Endodermal cell (in vitro differentiated cells): ENCODE measurements at regions not wholly inside any gene's neighbourhood (a gene's known extent, or its start where the extent isn't known, plus 50 kb on each side); places are given as distances from the start of the nearest gene placed in this dataset.

Experiments
- DNase-seq: peaks from one replicate; pipeline ENCODE4 v3.0.0-alpha.2; 2017
- H3K27ac ChIP-seq: 2 replicates; pipeline ENCODE4 v1.5.1; 2013; ENCODE audit warnings: mild to moderate bottlenecking, low read depth, low read length, moderate library complexity
- H3K27me3 ChIP-seq: 2 replicates; pipeline ENCODE4 v1.6.1; 2013; ENCODE audit warnings: mild to moderate bottlenecking, low read length, moderate library complexity; ENCODE audit not compliant: insufficient read depth, control insufficient read depth, poor library complexity, severe bottlenecking
- H3K36me3 ChIP-seq: 2 replicates; pipeline ENCODE4 v1.7.0; 2013; ENCODE audit warnings: mild to moderate bottlenecking, low read length, moderate library complexity; ENCODE audit not compliant: control insufficient read depth, insufficient read depth
- H3K4me1 ChIP-seq: one replicate; pipeline ENCODE4 v1.7.0; 2013; ENCODE audit warnings: low read length; ENCODE audit not compliant: control insufficient read depth, insufficient read depth
- H3K4me3 ChIP-seq: 2 replicates; pipeline ENCODE4 v1.5.1; 2013; ENCODE audit warnings: mild to moderate bottlenecking, low read length, moderate library complexity
- H3K9ac ChIP-seq: 2 replicates; pipeline ENCODE4 v1.6.1; 2013; ENCODE audit warnings: mild to moderate bottlenecking, low read length, moderate library complexity; ENCODE audit not compliant: poor library complexity, severe bottlenecking; ENCODE audit errors: extremely low read depth
- H3K9me3 ChIP-seq: 2 replicates; pipeline ENCODE4 v1.6.1; 2013; ENCODE audit warnings: mild to moderate bottlenecking, low read length, moderate library complexity; ENCODE audit not compliant: control insufficient read depth
- H3K27ac Mint-ChIP-seq: 2 replicates; pipeline ENCODE4 v1.8.0; 2020; ENCODE audit warnings: mixed read lengths
- H3K27me3 Mint-ChIP-seq: 2 replicates; pipeline ENCODE4 v1.8.0; 2021; ENCODE audit warnings: mild to moderate bottlenecking, mixed read lengths; ENCODE audit not compliant: insufficient read depth
- H3K36me3 Mint-ChIP-seq: 2 replicates; pipeline ENCODE4 v1.8.0; 2020; ENCODE audit warnings: low read depth, mixed read lengths
- H3K4me1 Mint-ChIP-seq: 2 replicates; pipeline ENCODE4 v1.8.0; 2020; ENCODE audit warnings: mixed read lengths
- H3K4me3 Mint-ChIP-seq: 2 replicates; pipeline ENCODE4 v1.8.0; 2020; ENCODE audit warnings: mild to moderate bottlenecking, moderate library complexity, mixed read lengths
- H3K9me3 Mint-ChIP-seq: 2 replicates; pipeline ENCODE4 v1.8.0; 2020; ENCODE audit warnings: mild to moderate bottlenecking, mixed read lengths
- CTCF ChIP-seq: fragments of 200-600 bp; sonication (generic); conservative IDR thresholded peaks from 2 replicates; pipeline ENCODE4 v1.5.0; 2021; ENCODE audit warnings: antibody characterized with exemption, mild to moderate bottlenecking
- WGBS, 2 experiments: methylation state at CpG; one replicate each; pipeline versions ENCODE4 v1.1.5 to v1.1.7; 2013; ENCODE audit warnings: missing lambda C conversion rate in 2 of 2, mixed read lengths in 1 of 2; ENCODE audit not compliant: insufficient coverage in 1 of 2, insufficient read length in 1 of 2; 5-methylcytosine and 5-hydroxymethylcytosine counted together

- Mint-ChIP-seq H3K4me3 (no peak overlapping the region), H3K27ac (no peak overlapping the region), H3K27me3 (peaks cover 8% of the 10 kb centered on the region), H3K9me3 (no peaks in the 10 kb centered on the region), H3K4me1 (no peaks in the 10 kb centered on the region), H3K36me3 (no peaks in the 10 kb centered on the region)
- Histone ChIP-seq H3K27ac (no peak overlapping the region), H3K9me3 (peaks cover 4% of the 10 kb centered on the region), H3K4me3 (no peak overlapping the region), H3K27me3 (no peaks in the 10 kb centered on the region), H3K36me3 (no peaks in the 10 kb centered on the region), H3K4me1 (no peaks in the 10 kb centered on the region), H3K9ac (no peak overlapping the region)
- no peak for DNase-seq
- no peak for TF ChIP-seq CTCF
- WGBS, 2 experiments, result 89 to 97% methylated on average over 4 to 6 of the region's 6 CpGs
Observed at GRCh38 chr15:97012986-97013385, 682.5 kb downstream of the NR2F2 start.

GRCh38 chr15:97013491-97013890 is 683.0 kb downstream of the NR2F2 start:
- Histone ChIP-seq H3K4me3 (no peak overlapping the region), H3K27me3 (no peaks in the 10 kb centered on the region), H3K4me1 (no peaks in the 10 kb centered on the region), H3K36me3 (no peaks in the 10 kb centered on the region), H3K9ac (no peak overlapping the region), H3K27ac (no peak overlapping the region), H3K9me3 (peaks cover 4% of the 10 kb centered on the region)
- Mint-ChIP-seq H3K27me3 (peaks cover 8% of the 10 kb centered on the region), H3K9me3 (no peaks in the 10 kb centered on the region), H3K4me3 (no peak overlapping the region), H3K27ac (no peak overlapping the region), H3K4me1 (no peaks in the 10 kb centered on the region), H3K36me3 (no peaks in the 10 kb centered on the region)
- no peak for TF ChIP-seq CTCF
- WGBS, 2 experiments, result 92 to 95% methylated on average over 1 of the region's 1 CpG
- DNase-seq, result no peak

- H3K36me3 Mint-ChIP-seq, result no peaks in the 10 kb centered on the region
- WGBS, 2 experiments, result 65% methylated on average over 2 of the region's 2 CpGs; no CpG with 5 or more reads in 1 of the 2 experiments
- Histone ChIP-seq H3K9me3 (peaks cover 4% of the 10 kb centered on the region), H3K27ac (no peak overlapping the region), H3K4me3 (no peak overlapping the region), H3K4me1 (no peaks in the 10 kb centered on the region), H3K9ac (no peak overlapping the region), H3K36me3 (no peaks in the 10 kb centered on the region), H3K27me3 (no peaks in the 10 kb centered on the region)
- no peak for TF ChIP-seq CTCF
- H3K27me3 Mint-ChIP-seq, result peaks cover 8% of the 10 kb centered on the region
- no peak for DNase-seq
- no peak overlapping the region for H3K27ac Mint-ChIP-seq
- H3K4me1 Mint-ChIP-seq, result peaks cover under 1% of the 10 kb centered on the region
- no peaks in the 10 kb centered on the region for H3K9me3 Mint-ChIP-seq
- H3K4me3 Mint-ChIP-seq, result no peak overlapping the region
Observed at GRCh38 chr15:97014001-97014400, 683.5 kb downstream of the NR2F2 start.
